HG03558 (cell line): ENCODE measurements at regions not wholly inside any gene's neighbourhood (a gene's known extent, or its start where the extent isn't known, plus 50 kb on each side); places are given as distances from the start of the nearest gene placed in this dataset.

Experiments used
- ATAC-seq: cut with Tn5 transposase; IDR thresholded peaks from one replicate; pipeline ENCODE4 v1.9.1; 2021; ENCODE audit warnings: moderate number of reproducible peaks; ENCODE audit not compliant: unreplicated experiment; ENCODE audit errors: extremely low read depth

- ATAC-seq = no peak
These were observed 146.2 kb upstream of the CBLB start for GRCh38 chr3:106014971-106015370.

GRCh38 chr3:106018102-106018501, 149.3 kb upstream of the CBLB start:
- no peak for ATAC-seq

- ATAC-seq = no peak
These were observed 150.2 kb upstream of the CBLB start for GRCh38 chr3:106018929-106019550.

- no peak for ATAC-seq
These were observed 154.1 kb upstream of the CBLB start for GRCh38 chr3:106022913-106023312.

- ATAC-seq = no peak
These were observed 156.4 kb upstream of the CBLB start for GRCh38 chr3:106025151-106025722.

DNA sequence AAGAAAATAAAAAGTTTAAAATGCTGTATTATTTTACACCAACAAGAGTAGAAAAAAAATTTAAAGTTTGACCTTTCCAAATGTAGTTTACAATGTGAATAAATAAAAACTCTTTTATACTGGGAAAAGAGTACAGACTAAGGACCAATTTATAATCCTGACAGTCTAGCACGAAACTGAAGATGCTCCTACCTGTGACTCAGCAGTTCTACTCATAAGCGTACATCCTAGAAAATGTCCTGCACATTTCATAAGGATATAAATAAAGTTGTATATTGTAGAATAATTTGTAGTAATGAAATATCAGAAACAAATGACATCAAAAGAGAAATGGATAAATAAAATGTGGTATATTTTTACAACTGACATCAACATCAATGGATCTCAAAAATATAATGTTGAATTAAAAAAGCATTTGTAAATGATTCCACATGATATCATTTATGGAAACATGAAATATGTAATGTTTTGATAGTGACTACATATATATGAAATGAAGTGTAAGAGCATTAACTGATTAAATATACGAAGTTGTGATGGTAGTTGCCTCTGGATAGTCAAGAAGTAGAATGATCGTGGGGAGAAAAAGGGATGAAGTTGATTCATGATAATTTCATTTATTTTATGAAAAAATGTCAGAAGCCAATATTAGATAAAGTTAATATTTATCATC, 161.3 kb upstream of the CBLB start:
- no peak for ATAC-seq

DNA sequence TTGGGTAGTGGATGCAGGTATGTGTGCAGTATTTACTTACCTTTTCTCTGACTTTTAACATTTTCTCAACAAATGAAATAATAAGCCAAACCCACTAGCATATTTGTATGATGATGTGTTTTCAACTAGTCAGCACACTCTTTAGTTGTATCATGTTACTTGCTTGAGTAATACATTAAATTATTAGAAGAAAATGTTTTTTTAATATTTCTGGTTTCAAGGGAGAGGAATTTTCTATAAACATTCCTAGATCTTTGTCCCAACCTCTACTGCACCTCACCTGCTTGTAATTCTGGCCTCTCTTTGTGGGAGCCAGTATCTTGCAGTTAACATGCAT, 161.8 kb upstream of the CBLB start:
- no peak for ATAC-seq

DNA sequence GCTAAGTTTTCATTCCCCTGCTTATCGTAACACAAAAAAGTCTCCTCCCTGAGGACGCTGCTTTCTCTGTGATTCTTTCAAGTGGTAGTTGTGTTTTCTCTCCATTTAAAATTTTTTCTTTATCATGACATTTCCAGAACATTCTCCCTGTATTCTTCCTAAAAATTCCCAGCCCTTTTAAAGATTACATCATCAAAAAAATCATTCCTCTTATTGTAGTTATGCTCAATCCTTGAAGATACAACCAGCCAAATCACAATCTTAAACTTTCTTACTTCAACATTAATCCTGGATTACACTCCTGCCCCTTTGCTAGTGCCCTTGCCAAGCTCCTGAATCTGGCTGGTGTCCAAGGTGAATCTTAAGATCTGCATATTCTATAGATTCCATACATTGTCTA, 163.7 kb upstream of the CBLB start:
- no peak for ATAC-seq

- no peak for ATAC-seq
These were observed 164.8 kb upstream of the CBLB start for GRCh38 chr3:106033654-106034053.

- no peak for ATAC-seq
These were observed 165.5 kb upstream of the CBLB start for GRCh38 chr3:106034313-106034712.

DNA sequence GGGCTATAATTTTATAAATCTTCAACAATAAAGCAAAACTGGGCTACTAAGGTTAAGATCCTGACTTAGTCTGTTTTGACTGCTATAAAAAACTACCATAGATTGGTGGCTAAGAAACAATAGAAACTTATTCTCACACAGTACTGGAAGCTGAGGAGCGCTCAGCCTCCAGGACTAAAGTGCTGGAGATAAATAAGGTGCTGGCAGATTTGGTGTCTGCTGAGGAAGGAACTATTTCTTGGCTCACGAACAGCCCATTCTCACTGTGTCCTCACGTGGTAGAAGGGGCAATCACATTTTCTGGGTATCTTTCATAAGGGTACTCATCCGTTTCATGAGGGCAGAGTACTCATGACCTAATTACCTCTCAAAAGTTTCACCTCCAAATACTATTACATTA, 166.8 kb upstream of the CBLB start:
- no peak for ATAC-seq

DNA sequence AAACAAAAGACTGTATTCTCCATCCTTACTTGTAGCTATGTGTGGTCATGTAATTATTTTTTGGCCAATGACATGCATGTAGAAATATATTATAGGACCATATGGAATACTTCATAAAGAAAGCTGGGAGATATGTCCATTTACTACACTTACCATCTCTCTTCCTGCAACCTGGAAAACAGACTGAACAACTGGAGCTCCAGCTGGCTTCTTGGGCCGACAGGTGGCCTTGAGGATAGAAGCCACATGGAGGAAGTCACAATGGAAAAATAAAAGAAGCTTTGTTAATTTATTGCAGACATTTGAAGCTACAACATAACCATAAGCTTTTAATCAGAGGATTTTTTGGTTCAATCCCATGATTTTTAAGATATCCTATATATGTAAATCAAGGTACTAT, 167.9 kb upstream of the CBLB start:
- no peak for ATAC-seq

DNA sequence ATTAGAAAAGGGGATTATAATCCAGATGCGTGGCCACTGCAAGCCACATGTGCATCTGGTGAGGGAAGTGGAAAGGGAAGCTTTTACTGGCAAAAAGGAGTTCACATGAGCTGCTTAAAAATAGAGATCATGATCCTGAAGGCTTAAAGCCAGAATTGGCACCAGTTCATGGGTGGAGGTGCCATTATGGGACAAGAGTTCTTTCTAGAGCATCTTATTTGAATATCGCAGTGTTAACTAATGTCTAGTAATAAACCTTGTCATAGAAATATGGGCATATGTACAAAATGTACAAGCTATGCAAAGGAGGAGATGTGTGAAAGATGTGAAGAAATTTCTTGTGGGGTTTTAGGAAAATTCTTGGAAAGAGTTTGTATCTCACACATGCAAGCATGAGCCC, 178.4 kb upstream of the CBLB start:
- no peak for ATAC-seq

GRCh38 chr3:106048946-106049481, 180.2 kb upstream of the CBLB start:
- no peak for ATAC-seq

- no peak for ATAC-seq
These were observed 181.0 kb upstream of the CBLB start for GRCh38 chr3:106049821-106050220.

- ATAC-seq = no peak
These were observed 188.1 kb upstream of the CBLB start for GRCh38 chr3:106056931-106057330.

DNA sequence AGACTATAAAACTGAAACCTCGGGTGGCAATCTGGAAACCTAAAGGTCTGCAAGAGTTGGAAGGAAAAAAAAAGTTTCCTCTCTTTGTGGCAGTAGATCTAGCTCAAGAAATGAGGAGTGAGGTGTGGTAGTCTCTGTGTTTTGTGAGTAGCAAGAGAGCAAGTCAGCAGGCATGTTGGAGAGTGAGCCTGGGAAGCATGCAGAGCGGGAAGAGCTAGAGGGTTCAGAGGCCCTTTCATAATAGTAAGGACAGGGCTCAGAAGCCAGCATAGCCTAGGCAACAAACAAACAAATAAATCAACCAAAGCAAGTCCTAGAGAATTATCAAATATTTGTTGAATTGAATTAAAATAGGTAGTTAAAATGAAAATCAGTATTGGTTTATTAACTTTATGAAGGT, 189.7 kb upstream of the CBLB start:
- ATAC-seq = no peak

GRCh38 chr3:106059953-106060517, 191.2 kb upstream of the CBLB start:
- no peak for ATAC-seq

DNA sequence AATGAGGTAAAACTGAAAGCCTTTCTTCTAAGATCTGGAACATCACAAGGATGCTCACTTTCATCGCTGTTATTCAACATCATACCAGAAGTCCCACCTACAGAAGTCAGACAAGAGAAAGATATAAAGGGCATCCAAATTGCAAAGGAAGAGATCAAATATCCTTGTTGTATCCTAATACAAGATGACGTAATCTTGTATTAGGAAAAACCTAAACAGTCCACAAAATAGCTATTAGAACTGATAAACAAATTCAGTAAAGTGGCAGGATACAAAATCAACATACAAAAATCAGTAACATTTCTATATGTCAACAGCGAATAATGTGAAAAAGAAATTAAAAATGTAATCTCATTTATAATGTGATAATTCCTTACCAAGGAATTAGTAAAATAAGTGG, 195.1 kb upstream of the CBLB start:
- ATAC-seq = no peak

- no peak for ATAC-seq
These were observed 197.0 kb upstream of the CBLB start for GRCh38 chr3:106065831-106066230.

GRCh38 chr3:106067711-106068110, 198.9 kb upstream of the CBLB start:
- ATAC-seq = no peak

- ATAC-seq = no peak
These were observed 199.6 kb upstream of the CBLB start for GRCh38 chr3:106068381-106068780.
